WERI-Rb-1 (cell line): ENCODE measurements at regions not wholly inside any gene's neighbourhood (a gene's known extent, or its start where the extent isn't known, plus 50 kb on each side); places are given as distances from the start of the nearest gene placed in this dataset.
A peak's percentile ranks its signal among the peaks of the same experiment; 100 is the strongest.

ENCODE experiments used
- DNase-seq: peaks from one replicate; pipeline ENCODE4 v3.0.0-alpha.2; 2020
- H3K27ac ChIP-seq: fragments of 250-450 bp; sonication (Bioruptor Pico); 2 replicates; pipeline ENCODE4 v1.5.1; 2020; ENCODE audit warnings: mild to moderate bottlenecking, moderate library complexity
- H3K27me3 ChIP-seq: fragments of 250-450 bp; sonication (Bioruptor Pico); 2 replicates; pipeline ENCODE4 v1.5.1; 2021; ENCODE audit warnings: mild to moderate bottlenecking, low read depth, moderate library complexity; ENCODE audit not compliant: insufficient read depth, severe bottlenecking
- H3K36me3 ChIP-seq: fragments of 250-450 bp; sonication (Bioruptor Pico); 2 replicates; pipeline ENCODE4 v1.5.1; 2020; ENCODE audit warnings: mild to moderate bottlenecking, moderate library complexity
- H3K4me3 ChIP-seq: 2 replicates; pipeline ENCODE4 v1.5.1; 2011; ENCODE audit warnings: low read depth, mild to moderate bottlenecking, control low read depth, low read length
- H3K9me3 ChIP-seq: fragments of 250-450 bp; sonication (Bioruptor Pico); 2 replicates; pipeline ENCODE4 v1.5.1; 2021; ENCODE audit warnings: mild to moderate bottlenecking, moderate library complexity; ENCODE audit not compliant: severe bottlenecking
- CTCF ChIP-seq: IDR thresholded peaks from 2 replicates; pipeline ENCODE4 v1.5.1; 2011; ENCODE audit warnings: low read depth, mild to moderate bottlenecking, control low read depth, inconsistent platforms, low read length

GRCh38 chr6:21732731-21733130, 139.2 kb downstream of the SOX4 start:
- Histone ChIP-seq H3K27ac (0 out of 2 replicates have a peak overlapping the region, but pooled peaks have one; percentile 3), H3K27me3 (no peaks in the 10 kb centered on the region), H3K4me3 (no peak overlapping the region), H3K36me3 (no peaks in the 10 kb centered on the region), H3K9me3 (no peaks in the 10 kb centered on the region)
- TF ChIP-seq CTCF, result no peak
- peak; percentile 29 for DNase-seq

- no peaks in the 10 kb centered on the region for H3K9me3 ChIP-seq
- no peak overlapping the region for H3K27ac ChIP-seq
- H3K4me3 ChIP-seq, result no peak overlapping the region
- DNase-seq, result no peak
- TF ChIP-seq CTCF, result no peak
- H3K36me3 ChIP-seq, result no peaks in the 10 kb centered on the region
- no peaks in the 10 kb centered on the region for H3K27me3 ChIP-seq
Measured at GRCh38 chr6:21733311-21733710, 139.8 kb downstream of the SOX4 start.

GRCh38 chr6:21734204-21734603, 140.7 kb downstream of the SOX4 start:
- TF ChIP-seq CTCF, result no peak
- no peaks in the 10 kb centered on the region for H3K9me3 ChIP-seq
- no peaks in the 10 kb centered on the region for H3K27me3 ChIP-seq
- no peaks in the 10 kb centered on the region for H3K36me3 ChIP-seq
- no peak for DNase-seq
- no peak overlapping the region for H3K4me3 ChIP-seq
- no peak overlapping the region for H3K27ac ChIP-seq

- no peak for TF ChIP-seq CTCF
- Histone ChIP-seq H3K36me3 (no peaks in the 10 kb centered on the region), H3K4me3 (no peak overlapping the region), H3K27ac (no peak overlapping the region), H3K9me3 (no peaks in the 10 kb centered on the region), H3K27me3 (no peaks in the 10 kb centered on the region)
- DNase-seq, result no peak
Measured at GRCh38 chr6:21738180-21739094, 144.9 kb downstream of the SOX4 start.

- Histone ChIP-seq H3K27me3 (no peaks in the 10 kb centered on the region), H3K27ac (no peak overlapping the region), H3K9me3 (no peaks in the 10 kb centered on the region), H3K4me3 (no peak overlapping the region), H3K36me3 (no peaks in the 10 kb centered on the region)
- no peak for TF ChIP-seq CTCF
- no peak for DNase-seq
Measured at GRCh38 chr6:21739241-21739640, 145.7 kb downstream of the SOX4 start.
